Body of pancreas (tissue), 4 donors: ENCODE measurements at regions not wholly inside any gene's neighbourhood (a gene's known extent, or its start where the extent isn't known, plus 50 kb on each side); places are given as distances from the start of the nearest gene placed in this dataset.

Experiments
- POLR2A ChIP-seq, 3 donors: fragments of 450-650 bp; IDR thresholded peaks; one replicate each; pipeline ENCODE4 v1.6.1; 2016; ENCODE audit warnings: antibody characterized with exemption in 3 of 3, mild to moderate bottlenecking in 2 of 3
- TF ChIP-seq, protein P1 (sequence below), 7 experiments: fragments of 450-650 bp in 4 of 7; fragments of 200-600 bp in 3 of 7; sonication (generic) in 3 of 7; IDR thresholded peaks; one replicate each; pipeline ENCODE4 v1.5.1; 2016 to 2019; ENCODE audit warnings: antibody characterized with exemption in 7 of 7

GRCh38 chr5:124550731-124551130, 195.7 kb downstream of the ZNF608 start:
- TF ChIP-seq, protein P1, sequence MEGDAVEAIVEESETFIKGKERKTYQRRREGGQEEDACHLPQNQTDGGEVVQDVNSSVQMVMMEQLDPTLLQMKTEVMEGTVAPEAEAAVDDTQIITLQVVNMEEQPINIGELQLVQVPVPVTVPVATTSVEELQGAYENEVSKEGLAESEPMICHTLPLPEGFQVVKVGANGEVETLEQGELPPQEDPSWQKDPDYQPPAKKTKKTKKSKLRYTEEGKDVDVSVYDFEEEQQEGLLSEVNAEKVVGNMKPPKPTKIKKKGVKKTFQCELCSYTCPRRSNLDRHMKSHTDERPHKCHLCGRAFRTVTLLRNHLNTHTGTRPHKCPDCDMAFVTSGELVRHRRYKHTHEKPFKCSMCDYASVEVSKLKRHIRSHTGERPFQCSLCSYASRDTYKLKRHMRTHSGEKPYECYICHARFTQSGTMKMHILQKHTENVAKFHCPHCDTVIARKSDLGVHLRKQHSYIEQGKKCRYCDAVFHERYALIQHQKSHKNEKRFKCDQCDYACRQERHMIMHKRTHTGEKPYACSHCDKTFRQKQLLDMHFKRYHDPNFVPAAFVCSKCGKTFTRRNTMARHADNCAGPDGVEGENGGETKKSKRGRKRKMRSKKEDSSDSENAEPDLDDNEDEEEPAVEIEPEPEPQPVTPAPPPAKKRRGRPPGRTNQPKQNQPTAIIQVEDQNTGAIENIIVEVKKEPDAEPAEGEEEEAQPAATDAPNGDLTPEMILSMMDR (IDR thresholded peaks at IDR 0.05), result no peak
- TF ChIP-seq POLR2A (IDR thresholded peaks at IDR 0.05), result no peak
